Adrenal gland (tissue), 9 donors: ENCODE measurements at regions not wholly inside any gene's neighbourhood (a gene's known extent, or its start where the extent isn't known, plus 50 kb on each side); places are given as distances from the start of the nearest gene placed in this dataset.

Source experiments
- DNase-seq, 7 donors: peaks; one replicate each; pipeline ENCODE4 v3.0.0-alpha.2; 2019 to 2020
- H3K27ac ChIP-seq, 5 donors: fragments of 200-600 bp; sonication (generic) in 4 of 5; 1 replicate in 3 of 5; 2 replicates in 2 of 5; pipeline versions ENCODE4 v1.5.1 to v1.8.0; 2016 to 2020; ENCODE audit warnings: mild to moderate bottlenecking in 1 of 5
- H3K27me3 ChIP-seq: fragments of 200-600 bp; 2 replicates; pipeline ENCODE4 v1.8.0; 2021
- H3K36me3 ChIP-seq, 2 donors: fragments of 200-600 bp; replicated peaks in 1 of 2; 1 replicate in 1 of 2; 2 replicates in 1 of 2; pipeline versions ENCODE4 v1.5.1 to v1.8.0; 2018 to 2022
- H3K4me1 ChIP-seq, 2 donors: fragments of 200-600 bp; replicated peaks in 1 of 2; 1 replicate in 1 of 2; 2 replicates in 1 of 2; pipeline versions ENCODE4 v1.5.1 to v1.8.0; 2018 to 2021
- H3K4me3 ChIP-seq, 4 donors: fragments of 200-600 bp; sonication (generic) in 3 of 4; one replicate each; pipeline ENCODE4 v1.5.1; 2016 to 2018
- H3K9me3 ChIP-seq, 3 donors: fragments of 200-600 bp; sonication (generic) in 1 of 3; replicated peaks in 1 of 3; 1 replicate in 2 of 3; 2 replicates in 1 of 3; pipeline versions ENCODE4 v1.5.1 to v1.8.0; 2016 to 2021
- POLR2A ChIP-seq, 2 donors: fragments of 450-650 bp; IDR thresholded peaks; one replicate each; pipeline ENCODE4 v1.6.1; 2017; ENCODE audit warnings: antibody characterized with exemption in 2 of 2, mild to moderate bottlenecking in 2 of 2, moderate library complexity in 1 of 2
- WGBS, 4 donors: extraction: QIAGEN DNeasy Blood & Tissue Kit in 2 of 4; methylation state at CpG; one replicate each; pipeline versions ENCODE4 v1.1.5 to v1.1.7; 2013 to 2017; 5-methylcytosine and 5-hydroxymethylcytosine counted together
- intact Hi-C, 2 donors: fragments of 100-400 bp; cut with DNase I; formaldehyde crosslinking; loops; one replicate each; pipeline versions ENCODE4 v1.14.1 to v1.15.0; 2022 to 2023
- TF ChIP-seq, protein P1 (sequence below), 6 experiments: fragments of 450-650 bp in 4 of 6; fragments of 200-600 bp in 2 of 6; sonication (generic) in 1 of 6; IDR thresholded peaks; 1 replicate in 5 of 6; 2 replicates in 1 of 6; pipeline versions ENCODE4 v1.5.1 to v1.8.0; 2016 to 2021; ENCODE audit warnings: antibody characterized with exemption in 6 of 6, mild to moderate bottlenecking in 2 of 6, moderate library complexity in 1 of 6
- donor health status: healthy with polysubstance abuse.
- donor health status: Bipolar disorder and iron deficiency.
- donor health status: DM: yes; HTN: yes; CAD: no.
- donor health status: DM: no; HTN: no; CAD: no.
- donor health status: DM: no; HTN: no; CAD: no.

DNA sequence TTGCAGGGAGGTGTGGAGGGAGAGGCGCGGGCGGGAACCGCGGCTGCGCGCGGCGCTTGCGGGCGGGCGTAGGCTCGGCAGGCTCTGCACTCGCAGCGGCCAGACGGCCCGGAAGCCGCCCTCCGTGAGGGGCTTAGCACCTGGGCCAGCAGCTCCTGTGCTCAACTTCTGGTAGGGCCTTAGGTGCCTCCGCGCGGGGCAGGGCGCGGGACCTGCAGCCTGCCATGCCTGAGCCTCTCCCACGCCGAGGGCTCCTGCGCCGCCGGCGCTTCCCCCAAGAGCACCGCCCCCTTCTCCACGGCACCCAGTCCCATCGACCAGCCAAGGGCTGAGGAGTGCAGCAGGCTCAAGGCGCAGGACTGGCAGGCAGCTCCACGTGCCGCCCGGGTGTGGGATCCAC, 940.8 kb upstream of the PCDH9 start:
- no peaks in the 10 kb centered on the region for H3K27me3 ChIP-seq
- intact Hi-C loops, result no loop called here
- H3K4me3 ChIP-seq, result no peak overlapping the region
- no peak for DNase-seq
- WGBS, 4 donors, result 95 to 98% (median 97%) methylated on average over 25 to 37 of the region's 37 CpGs
- H3K27ac ChIP-seq, result no peak overlapping the region
- no peaks in the 10 kb centered on the region for H3K36me3 ChIP-seq
- TF ChIP-seq POLR2A (IDR thresholded peaks at IDR 0.05), result no peak
- TF ChIP-seq, protein P1, sequence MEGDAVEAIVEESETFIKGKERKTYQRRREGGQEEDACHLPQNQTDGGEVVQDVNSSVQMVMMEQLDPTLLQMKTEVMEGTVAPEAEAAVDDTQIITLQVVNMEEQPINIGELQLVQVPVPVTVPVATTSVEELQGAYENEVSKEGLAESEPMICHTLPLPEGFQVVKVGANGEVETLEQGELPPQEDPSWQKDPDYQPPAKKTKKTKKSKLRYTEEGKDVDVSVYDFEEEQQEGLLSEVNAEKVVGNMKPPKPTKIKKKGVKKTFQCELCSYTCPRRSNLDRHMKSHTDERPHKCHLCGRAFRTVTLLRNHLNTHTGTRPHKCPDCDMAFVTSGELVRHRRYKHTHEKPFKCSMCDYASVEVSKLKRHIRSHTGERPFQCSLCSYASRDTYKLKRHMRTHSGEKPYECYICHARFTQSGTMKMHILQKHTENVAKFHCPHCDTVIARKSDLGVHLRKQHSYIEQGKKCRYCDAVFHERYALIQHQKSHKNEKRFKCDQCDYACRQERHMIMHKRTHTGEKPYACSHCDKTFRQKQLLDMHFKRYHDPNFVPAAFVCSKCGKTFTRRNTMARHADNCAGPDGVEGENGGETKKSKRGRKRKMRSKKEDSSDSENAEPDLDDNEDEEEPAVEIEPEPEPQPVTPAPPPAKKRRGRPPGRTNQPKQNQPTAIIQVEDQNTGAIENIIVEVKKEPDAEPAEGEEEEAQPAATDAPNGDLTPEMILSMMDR (IDR thresholded peaks at IDR 0.05), result no peak
- no peaks in the 10 kb centered on the region for H3K4me1 ChIP-seq
- H3K9me3 ChIP-seq, result no peaks in the 10 kb centered on the region

DNA sequence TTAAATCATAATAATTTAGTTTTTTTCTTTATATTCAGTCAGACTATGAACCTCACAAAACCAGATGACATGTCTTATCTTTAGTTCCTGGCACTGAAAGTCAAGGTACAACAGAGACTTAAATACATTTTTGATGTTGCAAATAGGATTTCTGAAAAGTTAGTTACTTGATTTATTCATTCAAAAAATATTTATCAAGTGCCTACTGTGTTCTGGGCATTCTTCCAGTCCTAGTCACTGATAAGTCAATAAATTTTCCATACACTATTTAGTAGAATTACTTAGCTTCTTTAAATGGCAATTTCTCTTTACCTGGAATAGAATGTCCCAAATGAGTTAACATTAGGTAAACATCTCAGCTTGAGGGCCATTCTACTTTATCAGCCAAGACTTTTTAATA, 938.3 kb upstream of the PCDH9 start:
- Histone ChIP-seq H3K9me3 (no peaks in the 10 kb centered on the region), H3K36me3 (no peaks in the 10 kb centered on the region), H3K27ac (no peak overlapping the region), H3K4me3 (no peak overlapping the region), H3K4me1 (no peaks in the 10 kb centered on the region), H3K27me3 (no peaks in the 10 kb centered on the region)
- TF ChIP-seq, protein P1 (IDR thresholded peaks at IDR 0.05), result no peak
- no peak for TF ChIP-seq POLR2A (IDR thresholded peaks at IDR 0.05)
- intact Hi-C loops, result no loop called here
- no peak for DNase-seq

DNA sequence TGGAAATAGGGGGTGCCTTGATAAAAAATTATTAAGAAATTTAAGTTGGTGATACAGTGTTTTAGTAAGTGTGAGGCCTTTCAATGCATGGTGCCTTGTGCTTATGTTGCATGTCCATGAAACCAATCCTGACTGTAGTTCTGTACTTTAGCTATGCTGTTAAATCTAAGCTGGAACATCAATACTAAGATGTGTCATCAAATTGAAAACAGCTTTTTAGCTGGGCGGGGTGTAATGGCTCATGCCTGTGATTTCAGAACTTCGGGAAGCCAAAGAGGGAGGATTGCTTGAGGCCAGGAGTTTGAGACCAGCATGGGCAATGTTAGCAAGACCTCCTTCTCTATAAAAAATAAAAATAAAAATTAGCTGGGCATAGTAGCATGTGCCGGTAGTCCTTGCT, 930.3 kb upstream of the PCDH9 start:
- TF ChIP-seq, protein P1 (IDR thresholded peaks at IDR 0.05), result no peak
- TF ChIP-seq POLR2A (IDR thresholded peaks at IDR 0.05), result no peak
- no peak for DNase-seq
- H3K9me3 ChIP-seq, result no peaks in the 10 kb centered on the region
- H3K36me3 ChIP-seq, result no peaks in the 10 kb centered on the region
- H3K27ac ChIP-seq, result no peak overlapping the region
- WGBS, 4 donors, result 75 to 87% (median 80%) methylated on average over 3 of the region's 3 CpGs
- intact Hi-C loops, result no loop called here
- no peaks in the 10 kb centered on the region for H3K27me3 ChIP-seq
- H3K4me3 ChIP-seq, result no peak overlapping the region
- no peaks in the 10 kb centered on the region for H3K4me1 ChIP-seq

DNA sequence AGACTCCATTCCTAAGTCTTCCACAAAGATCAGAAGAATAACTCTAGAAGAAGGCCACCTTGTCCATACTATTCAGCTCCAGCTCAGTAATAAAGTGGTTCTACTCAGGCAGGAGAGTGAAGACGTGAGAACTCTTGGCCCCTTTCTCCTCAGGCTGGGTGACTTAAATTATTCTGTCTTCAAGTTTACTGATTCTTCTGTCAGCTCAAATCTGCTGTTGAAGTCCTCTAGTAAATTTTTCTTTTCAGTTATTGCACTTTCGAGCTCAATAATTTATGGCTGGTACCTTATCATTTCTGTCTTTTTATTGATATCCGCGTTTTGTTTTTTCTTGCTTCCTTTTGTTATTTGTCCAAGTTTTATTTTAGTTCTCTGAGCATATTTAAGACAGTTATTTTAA, 922.3 kb upstream of the PCDH9 start:
- intact Hi-C loops, result no loop called here
- no peak for TF ChIP-seq POLR2A (IDR thresholded peaks at IDR 0.05)
- TF ChIP-seq, protein P1 (IDR thresholded peaks at IDR 0.05), result no peak

More for the DNA sequence above, 922.3 kb upstream of the PCDH9 start:
- DNase-seq, result no peak
- Histone ChIP-seq H3K9me3 (no peaks in the 10 kb centered on the region), H3K27ac (no peak overlapping the region), H3K36me3 (no peaks in the 10 kb centered on the region), H3K27me3 (no peaks in the 10 kb centered on the region), H3K4me1 (no peaks in the 10 kb centered on the region), H3K4me3 (no peak overlapping the region)
- WGBS, 4 donors, result 85 to 91% (median 89%) methylated on average over 4 of the region's 4 CpGs
